Cardiac fibroblast (primary cell): ENCODE measurements at regions not wholly inside any gene's neighbourhood (a gene's known extent, or its start where the extent isn't known, plus 50 kb on each side); places are given as distances from the start of the nearest gene placed in this dataset.

Experiments used
- DNase-seq, 2 donors: peaks; one replicate each; pipeline versions ENCODE4 v3.0.0 to v3.0.0-alpha.2; 2010; ENCODE audit warnings: low read depth in 2 of 2
- H3K4me3 ChIP-seq, 2 donors: replicated peaks in 1 of 2; 1 replicate in 1 of 2; 2 replicates in 1 of 2; pipeline ENCODE4 v1.5.1; 2011; ENCODE audit warnings: low read depth in 2 of 2, low read length in 2 of 2, mild to moderate bottlenecking in 2 of 2, moderate library complexity in 1 of 2
- CTCF ChIP-seq: IDR thresholded peaks from one replicate; pipeline ENCODE4 v1.5.1; 2011; ENCODE audit warnings: low read depth, mild to moderate bottlenecking, low read length, inconsistent platforms

GRCh38 chr17:65364438-65364837 is 197.0 kb downstream of the AXIN2 start:
- no peak for TF ChIP-seq CTCF
- no peak for DNase-seq
- H3K4me3 ChIP-seq, result no peak overlapping the region

- no peak for TF ChIP-seq CTCF
- no peak overlapping the region for H3K4me3 ChIP-seq
- peak in 1 of 2 donors; percentile 13 for DNase-seq
These were observed 198.6 kb downstream of the AXIN2 start for GRCh38 chr17:65362826-65363225.

GRCh38 chr17:65360961-65361552 is 200.4 kb downstream of the AXIN2 start:
- no peak for DNase-seq
- TF ChIP-seq CTCF, result no peak
- H3K4me3 ChIP-seq, result no peak overlapping the region

- peak; percentile 53 to 88 for DNase-seq
- no peak for TF ChIP-seq CTCF
- H3K4me3 ChIP-seq, result no peak overlapping the region
These were observed 202.4 kb downstream of the AXIN2 start for GRCh38 chr17:65359016-65359415.

- no peak for DNase-seq
- H3K4me3 ChIP-seq, result no peak overlapping the region
- no peak for TF ChIP-seq CTCF
These were observed 204.9 kb downstream of the AXIN2 start for GRCh38 chr17:65356536-65356935.

GRCh38 chr17:65355246-65355645 is 206.2 kb downstream of the AXIN2 start:
- no peak for TF ChIP-seq CTCF
- H3K4me3 ChIP-seq, result no peak overlapping the region
- peak in 1 of 2 donors; percentile 29 for DNase-seq

GRCh38 chr17:65349916-65350315 is 211.5 kb downstream of the AXIN2 start:
- no peak overlapping the region for H3K4me3 ChIP-seq
- DNase-seq, result no peak
- TF ChIP-seq CTCF, result no peak
